Endothelial cell of hepatic sinusoid (primary cell): ENCODE measurements at regions not wholly inside any gene's neighbourhood (a gene's known extent, or its start where the extent isn't known, plus 50 kb on each side); places are given as distances from the start of the nearest gene placed in this dataset.

Experiments used
- in situ Hi-C: cut with HindIII; loops from 2 replicates; pipeline ENCODE4 v1.10.0; 2017; ENCODE audit warnings: low sequenced_read_pairs

DNA sequence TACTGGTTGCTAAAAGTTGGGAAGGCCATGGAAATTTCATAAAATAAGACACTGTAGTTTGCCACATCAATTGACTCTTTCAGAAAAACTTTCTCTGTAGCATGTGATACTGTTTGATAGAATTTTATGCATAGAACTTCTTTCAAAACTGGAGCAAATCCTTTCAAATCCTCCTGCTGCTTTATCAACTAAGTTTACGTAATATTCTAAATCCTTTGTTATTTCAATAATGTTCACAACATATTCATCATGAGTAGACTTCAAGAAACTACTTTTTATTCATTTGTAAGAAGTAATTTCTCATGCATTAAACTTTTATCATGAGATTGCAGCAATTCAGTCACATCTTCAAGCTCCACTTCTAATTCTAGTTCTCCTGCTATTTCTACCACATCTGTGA lies 199.3 kb downstream of the PCDH18 start:
- in situ Hi-C loops = no loop called here

DNA sequence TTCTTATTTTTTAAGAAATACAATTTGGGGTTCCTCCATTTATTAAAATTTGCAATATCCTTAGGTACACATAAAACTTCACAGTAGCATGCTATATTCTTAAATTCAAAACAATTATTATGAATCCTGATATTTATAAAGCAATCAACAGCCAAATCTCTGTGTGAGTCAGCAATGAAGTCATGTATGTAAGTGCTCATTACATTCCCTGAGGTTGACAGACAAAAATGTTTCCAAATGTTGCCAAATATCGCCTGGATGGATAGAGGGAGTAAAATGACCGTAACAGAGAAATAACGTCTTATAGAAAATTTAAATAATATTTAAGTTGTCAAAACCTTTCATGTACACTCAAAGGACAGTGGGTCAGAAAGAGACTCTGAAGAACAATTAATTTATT lies 220.0 kb downstream of the PCDH18 start:
- in situ Hi-C loops = no loop called here

DNA sequence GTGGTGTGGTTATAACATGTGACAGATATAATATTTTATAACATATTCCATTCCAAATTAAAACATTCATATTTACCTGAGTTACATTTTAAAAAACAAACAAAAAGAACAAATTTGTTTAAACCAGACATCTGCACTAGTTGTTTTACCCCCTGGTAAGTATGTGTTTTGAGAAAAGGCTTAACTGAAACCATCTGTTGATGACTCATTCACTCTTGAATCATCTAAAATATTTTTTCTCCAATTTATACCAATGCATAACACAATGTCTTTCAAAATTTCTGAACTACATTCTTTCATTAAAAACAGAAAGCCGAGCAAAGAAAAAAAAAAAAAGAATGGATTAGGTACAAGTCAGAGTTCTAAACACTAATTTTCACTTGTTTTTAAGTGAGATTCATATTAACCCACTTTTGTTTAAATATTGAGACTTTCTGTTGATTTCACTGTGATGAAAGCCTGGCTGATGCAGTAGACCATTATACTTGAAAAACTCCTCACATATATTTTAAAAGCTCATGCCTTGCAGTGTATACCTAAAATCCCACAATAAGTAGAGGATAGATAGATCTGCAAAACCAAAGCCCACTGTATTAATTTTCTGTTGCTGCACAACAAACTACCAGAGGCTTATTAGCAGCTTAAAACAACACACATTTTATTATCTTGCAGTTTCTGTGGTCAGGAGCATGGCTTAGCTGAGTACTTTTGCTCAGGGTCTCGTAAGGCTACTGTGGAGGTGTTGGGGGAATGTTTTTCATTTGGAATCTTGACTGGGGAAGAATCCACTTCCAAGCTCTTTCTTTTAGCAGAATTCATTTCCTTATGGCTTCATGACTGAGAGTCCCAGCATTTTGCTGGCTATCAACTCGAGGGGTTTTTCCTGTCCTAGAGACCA lies 221.5 kb downstream of the PCDH18 start:
- in situ Hi-C loops = no loop called here

DNA sequence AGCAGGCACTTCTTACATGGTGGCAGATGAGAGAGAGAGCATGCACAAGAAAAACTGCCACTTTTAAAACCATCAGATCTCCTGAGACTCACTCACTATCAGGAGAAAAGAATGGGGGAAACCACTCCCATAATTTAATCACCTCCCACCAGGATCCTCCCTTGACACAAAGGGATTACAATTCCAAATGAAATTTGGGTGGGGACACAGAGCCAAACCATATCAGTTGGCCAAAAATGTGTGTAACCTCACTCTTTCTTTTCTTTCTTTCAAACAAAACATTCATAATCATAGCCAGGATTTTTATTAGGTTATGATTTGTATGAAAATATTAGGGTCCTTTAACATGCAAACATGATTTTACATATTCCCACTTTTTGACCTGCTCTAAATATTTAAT lies 222.1 kb downstream of the PCDH18 start:
- in situ Hi-C loops = no loop called here

DNA sequence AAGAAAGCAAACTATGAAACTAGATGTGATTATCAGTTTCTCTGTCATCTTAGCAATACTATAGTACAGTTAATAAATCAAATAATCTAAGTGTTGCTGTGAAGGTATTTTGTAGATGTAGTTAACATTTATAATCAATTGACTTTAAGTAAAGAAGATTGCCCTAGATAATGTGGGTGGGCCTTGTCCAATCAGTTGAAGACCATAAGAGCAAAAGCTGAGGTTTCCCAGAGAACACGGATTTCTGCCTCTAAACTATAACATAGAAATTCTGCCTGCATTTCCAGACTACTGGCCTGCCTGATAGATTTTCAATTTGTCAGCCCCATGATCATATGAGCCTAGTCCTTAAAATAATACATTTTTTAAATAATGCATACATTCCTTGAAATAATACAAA lies 222.9 kb downstream of the PCDH18 start:
- in situ Hi-C loops = loop anchor here (10.0 kb wide), 1 partner anchor 225 kb away; the partner anchor contains the start of gene PCDH18

DNA sequence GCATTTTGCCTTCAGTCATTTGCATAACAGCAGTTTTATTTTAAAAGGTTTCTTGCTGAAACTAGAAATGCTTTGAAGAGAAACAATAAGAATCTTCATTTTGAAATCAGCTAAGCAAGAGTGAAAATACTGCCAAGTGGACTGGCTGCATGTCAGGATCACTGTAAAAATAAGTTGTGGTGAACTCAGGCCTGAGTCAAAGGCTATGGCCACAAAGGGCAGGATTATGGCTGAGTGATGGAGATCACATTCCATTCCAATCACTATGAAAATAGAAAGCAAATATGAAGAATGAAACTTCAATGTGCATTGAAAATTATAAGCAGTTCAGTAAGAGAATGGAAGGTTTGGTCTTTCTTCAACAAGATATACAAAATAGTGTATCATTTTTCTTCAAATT lies 224.5 kb downstream of the PCDH18 start:
- in situ Hi-C loops = loop anchor here (10.0 kb wide), 1 partner anchor 227 kb away; the partner anchor contains the start of gene PCDH18

DNA sequence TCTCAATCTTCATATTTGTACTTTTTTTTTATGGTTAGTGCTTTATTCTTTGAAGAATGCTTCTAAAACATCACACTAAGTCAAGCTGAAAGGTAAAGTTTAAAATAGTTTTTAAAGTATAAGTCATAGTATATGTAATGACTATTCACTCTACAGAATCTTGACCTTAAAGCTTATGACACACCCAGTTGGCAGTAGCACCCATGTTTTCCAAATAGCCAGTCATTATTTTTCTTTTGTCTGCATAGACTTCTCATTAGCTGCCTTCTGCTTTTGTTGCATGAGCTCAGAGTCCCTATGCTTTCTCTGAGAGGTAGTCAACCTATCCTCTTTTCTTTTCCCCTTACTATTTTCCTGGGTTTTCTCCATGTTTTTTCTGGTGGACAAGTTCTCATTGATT lies 231.5 kb downstream of the PCDH18 start:
- in situ Hi-C loops = loop anchor here (10.0 kb wide), 1 partner anchor 234 kb away; the partner anchor contains the start of gene PCDH18

DNA sequence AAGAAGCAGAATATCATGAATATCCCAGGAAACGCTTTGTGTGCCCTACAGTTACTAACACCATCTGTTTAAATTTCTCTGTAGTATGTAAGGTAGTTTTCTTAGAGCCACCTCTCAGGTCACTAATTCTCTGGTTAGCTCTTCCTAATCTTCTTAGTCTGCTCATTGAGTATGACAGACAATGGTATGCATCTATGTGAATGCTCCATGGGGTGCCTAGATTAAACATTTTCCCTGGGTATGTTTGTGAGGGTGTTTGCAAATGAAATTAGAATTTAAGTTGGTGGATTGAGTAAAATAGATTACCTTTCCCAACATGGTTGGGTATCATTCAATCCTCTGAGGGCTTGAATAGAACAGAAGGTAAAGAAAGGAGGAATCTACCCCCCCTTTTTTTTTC lies 233.0 kb downstream of the PCDH18 start:
- in situ Hi-C loops = no loop called here

DNA sequence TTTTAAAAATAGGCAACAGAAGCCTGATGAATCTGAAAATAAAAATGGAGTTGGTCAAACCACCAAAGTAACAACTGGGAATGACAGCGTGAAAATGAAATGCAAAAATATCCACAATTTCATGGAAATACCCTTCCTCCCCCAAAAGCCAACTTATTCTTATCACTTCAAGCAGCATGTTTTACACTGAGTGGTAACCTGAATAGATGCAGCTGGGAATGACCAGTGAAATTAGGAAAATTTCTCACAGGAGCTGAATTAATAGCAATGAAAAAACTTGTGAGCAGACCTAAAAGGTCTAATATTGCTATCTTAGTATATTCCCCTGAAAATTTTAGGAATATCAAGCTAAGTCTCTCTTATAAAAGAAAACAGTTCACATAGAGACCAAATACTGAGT lies 239.0 kb downstream of the PCDH18 start:
- in situ Hi-C loops = no loop called here

DNA sequence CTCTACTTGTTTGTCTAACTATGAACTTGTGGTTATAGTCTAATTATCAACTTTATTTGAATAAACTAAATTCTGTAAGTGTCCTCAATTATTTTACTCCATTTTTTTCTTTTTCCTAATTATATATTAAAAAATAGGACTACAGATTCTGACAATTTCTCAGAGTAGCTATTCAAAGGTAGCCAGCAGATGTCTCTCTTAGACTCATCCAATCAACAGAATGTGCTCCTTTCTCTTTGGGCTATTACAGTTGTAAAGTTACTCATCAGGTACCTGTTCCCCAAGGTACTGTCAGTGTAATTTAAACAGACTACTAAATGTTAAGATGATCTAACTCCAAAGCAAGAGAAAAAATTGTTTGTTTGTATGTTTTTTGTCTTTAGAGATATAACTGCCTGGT lies 248.6 kb downstream of the PCDH18 start:
- in situ Hi-C loops = no loop called here

DNA sequence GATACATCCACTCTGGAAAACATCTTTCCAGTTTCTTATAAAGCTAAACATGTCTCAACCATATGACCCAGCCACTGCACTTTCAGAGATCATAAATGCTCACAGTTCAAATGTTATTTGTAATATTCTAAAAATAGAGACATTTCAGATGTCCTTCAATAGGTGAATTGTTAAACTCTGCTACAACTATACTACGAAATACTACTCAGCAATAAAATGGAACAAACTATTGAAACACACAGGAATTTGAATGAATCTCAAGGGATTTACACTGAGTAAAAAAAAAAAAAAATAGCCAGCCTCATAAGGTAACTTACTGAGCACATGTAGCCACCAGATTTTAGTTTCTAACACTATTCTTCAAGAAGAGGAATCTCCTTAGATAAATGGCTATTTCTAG lies 253.9 kb downstream of the PCDH18 start:
- in situ Hi-C loops = no loop called here

DNA sequence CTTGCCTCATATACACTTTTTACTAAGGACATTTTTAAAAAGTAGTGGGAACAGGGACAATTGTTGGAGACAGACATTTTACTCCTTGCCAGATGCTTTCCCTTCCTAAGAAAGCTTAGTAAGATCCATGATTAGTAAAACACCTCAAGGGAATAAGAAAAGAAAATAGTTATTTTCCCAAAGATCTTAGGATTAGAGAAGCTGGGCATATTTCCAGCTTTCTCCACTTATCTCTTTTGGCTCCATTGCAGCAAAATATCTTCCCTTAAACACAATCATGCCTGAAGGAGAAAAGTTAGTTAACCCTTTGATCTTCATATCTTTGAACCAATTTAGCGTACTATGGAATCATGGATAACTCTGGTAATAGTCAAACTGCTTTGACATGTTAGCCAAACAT lies 257.9 kb downstream of the PCDH18 start:
- in situ Hi-C loops = no loop called here

DNA sequence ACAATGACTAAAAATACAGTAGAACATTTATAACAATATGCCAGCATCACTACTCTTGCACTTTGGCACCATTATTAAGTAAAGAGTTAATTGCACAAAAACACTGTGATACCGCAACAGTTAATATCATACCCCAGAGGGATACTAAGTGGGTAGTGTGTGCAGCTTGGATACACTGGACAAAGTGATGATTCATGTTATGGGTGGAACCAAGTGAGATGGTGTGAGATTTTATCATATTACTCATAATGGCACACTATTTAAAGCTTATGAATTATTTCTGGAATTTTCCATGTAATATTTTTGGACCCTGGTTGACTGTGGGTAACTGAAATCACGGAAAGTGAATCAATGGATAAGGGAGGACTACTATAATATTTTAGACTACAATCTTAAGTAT lies 265.3 kb downstream of the PCDH18 start:
- in situ Hi-C loops = no loop called here

DNA sequence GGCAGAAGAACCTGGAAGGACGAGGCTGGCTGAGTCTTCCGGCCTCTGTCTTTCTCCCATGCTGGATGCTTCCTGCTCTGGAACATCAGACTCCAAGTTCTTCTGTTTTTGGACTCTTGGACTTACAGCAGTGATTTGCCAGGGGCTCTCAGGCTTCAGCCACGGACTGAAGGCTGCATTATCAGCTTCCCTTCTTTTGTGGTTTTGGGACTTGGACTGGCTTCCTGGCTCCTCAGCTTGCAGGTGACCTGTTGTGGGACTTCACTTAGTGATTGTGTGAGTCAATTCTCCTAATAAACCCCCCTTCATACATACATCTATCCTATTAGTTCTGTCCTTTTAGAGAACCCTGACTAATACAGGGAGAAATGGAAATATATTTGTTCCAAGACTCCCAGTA lies 265.8 kb downstream of the PCDH18 start:
- in situ Hi-C loops = no loop called here

DNA sequence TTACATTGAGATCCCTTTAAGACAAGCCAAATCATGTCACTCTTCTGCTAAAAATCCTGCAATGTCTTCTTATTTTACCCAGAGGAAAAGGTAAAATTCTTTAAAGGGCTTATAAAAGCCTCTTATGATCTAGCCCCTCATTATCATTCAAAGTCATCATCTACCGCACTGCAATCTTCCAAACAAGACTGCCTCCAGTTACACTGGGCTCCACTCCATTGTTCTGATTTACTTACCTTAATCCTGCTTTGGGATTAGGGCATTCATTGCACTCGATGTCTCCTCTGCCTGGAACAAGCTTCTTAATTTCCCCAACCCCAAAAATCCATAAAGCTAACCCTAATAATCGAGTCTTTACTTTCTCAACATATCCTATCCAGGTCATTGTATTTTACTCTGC lies 269.1 kb downstream of the PCDH18 start:
- in situ Hi-C loops = loop anchor here (5.0 kb wide), 1 partner anchor 51 kb away; no protein-coding TSS in a partner anchor

DNA sequence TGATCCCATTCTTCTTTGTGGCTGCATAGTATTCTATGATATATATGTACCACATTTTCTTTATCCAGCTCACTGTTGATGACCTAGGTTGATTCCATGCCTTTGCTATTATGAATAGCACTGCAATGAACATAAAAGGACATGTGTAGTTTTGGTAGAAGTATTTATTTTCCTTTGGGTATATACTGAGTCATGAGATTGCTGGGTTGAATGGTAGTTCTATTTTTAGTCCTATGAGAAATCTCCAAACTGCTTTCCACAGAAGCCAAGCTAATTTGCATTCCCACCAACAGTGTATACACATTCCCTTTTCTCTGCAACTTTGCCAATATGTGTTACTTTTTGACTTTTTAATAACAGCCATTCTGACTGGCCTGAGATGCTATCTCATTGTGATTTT lies 278.3 kb downstream of the PCDH18 start:
- in situ Hi-C loops = no loop called here

DNA sequence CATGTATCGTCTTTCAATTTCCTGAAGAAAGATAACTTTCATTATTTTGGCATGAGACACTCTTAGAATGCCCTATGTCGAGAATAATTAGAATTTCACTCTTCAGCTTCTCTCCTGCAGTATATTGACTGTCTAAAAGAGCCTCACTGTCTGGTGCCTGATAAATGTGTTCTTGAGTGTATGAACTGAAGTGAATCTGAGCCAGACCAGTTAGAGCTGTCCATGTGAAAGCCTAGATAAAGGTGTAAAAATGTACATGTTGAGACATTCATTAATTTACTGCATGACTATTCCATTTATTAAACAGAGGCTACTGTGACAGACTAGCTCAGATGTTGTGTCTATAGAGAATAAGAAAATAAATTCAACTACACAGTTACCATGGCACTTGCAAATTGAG lies 283.2 kb downstream of the PCDH18 start:
- in situ Hi-C loops = no loop called here

DNA sequence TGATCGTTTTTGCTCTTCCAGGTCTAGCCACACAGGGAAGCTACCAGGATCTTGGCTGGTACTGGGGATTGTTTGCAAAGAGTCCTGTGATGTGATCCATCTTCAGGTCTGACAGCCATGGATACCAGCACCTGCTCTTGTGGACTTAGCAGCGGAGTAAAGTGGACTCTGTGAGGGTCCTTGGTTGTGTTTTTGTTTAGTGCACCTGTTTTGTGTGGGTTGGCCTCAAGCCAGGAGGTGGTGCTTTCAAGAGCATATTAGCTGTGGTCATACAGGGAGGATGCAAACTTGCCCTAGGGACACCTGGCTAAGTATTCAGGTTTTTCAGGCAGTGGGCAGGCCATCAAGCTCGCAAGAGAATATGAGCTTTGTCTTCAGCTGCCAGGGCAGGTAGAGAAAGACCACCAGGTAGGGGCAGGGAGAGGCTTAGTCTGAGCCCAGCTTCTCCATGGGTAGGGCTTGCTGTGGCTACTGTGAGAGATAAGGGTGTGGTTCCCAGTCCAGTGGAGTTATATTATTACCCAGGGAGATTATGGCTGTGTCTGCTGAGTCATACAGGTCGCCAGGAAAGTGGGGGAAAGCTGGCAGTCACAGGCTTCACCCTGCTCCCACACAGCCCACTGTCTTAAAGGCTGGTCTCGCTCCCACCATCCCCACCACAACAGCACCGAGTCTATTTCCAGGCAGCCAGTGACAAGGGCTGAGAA lies 293.7 kb downstream of the PCDH18 start:
- in situ Hi-C loops = no loop called here

DNA sequence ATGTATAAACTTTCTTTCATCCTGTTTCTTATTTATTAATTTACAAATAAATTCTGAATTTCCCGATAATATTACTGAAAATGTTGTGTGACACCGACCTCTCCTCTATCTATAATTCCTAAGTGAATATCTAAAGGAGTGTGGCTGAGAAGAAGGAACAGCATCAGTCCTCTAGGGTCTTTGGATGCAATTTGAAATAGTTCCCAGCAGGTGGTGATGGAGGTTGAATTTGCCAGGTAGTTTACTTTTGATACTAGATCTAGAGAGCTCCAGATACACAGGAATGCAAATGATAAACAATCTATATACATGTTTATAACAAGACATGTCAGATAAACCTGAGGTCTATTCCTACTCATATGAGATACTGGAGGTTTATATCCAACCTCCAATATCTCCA lies 305.4 kb downstream of the PCDH18 start:
- in situ Hi-C loops = no loop called here

DNA sequence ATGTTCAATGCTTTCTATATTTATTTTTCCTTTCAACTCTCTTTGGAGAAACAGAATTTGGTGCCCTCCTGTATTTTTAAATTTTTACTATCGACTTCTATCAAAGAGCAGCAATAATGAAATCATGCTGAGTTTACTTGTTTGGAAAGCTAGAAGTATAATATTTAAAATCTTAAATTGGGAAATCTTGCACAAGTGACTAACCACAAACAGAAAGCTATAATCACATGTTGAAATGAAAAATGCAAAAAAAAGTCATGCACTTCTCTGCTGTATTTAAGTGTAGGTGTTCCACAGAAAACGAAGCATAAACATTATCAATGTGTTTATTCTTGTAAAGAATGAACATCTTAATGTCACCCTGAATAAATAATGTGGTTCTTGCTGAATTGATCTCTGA lies 306.1 kb downstream of the PCDH18 start:
- in situ Hi-C loops = no loop called here

DNA sequence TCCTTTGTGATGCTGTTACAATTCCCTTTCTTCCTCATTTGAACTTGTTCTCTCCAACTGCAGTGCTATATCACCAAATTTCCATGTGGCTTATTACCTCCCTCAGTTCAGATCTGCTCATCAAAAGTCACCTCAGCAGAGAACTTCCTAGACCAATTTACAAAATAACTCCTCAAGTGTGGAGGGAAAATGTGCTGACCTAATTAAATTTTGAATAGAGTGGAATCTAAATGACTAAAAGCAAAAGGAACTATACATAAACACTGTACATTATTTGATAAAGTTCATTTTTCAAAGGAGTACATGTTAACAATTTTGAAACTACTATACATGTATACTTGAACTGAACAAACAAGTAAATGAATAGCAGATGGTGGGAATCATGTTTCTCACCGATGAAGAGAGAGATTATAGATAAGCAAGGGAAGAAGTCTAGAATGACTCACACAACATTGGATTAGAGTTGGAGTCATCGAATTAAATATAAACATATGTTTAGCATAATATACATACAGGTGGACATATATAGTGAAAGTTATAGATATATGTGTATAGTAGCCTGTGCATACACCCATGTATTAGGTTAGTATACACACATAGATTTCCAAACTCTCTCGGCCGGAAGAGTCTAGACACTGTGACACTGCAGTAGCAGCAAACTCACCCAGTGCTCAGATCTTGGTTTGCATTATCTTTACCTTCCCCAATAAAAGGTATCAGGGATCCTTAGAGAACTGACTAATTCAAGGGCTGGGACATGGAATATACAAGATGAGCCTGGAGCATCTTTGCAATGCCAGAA lies 318.7 kb downstream of the PCDH18 start:
- in situ Hi-C loops = loop anchor here (5.0 kb wide), 1 partner anchor 49 kb away; no protein-coding TSS in a partner anchor
